Urinary bladder (tissue), 3 donors: ENCODE measurements at regions not wholly inside any gene's neighbourhood (a gene's known extent, or its start where the extent isn't known, plus 50 kb on each side); places are given as distances from the start of the nearest gene placed in this dataset.
"Not testable (repeated sequence)": the region's sequence is repeated elsewhere in the genome, so short reads cannot be mapped to it uniquely, and the experiment has no call there.

Experiments used
- DNase-seq: peaks from one replicate; pipeline ENCODE4 v3.0.0-alpha.2; 2015; ENCODE audit errors: extremely low spot score
- H3K27ac ChIP-seq: one replicate; pipeline ENCODE4 v1.5.1; 2013; ENCODE audit warnings: low read depth, mild to moderate bottlenecking, moderate library complexity
- H3K36me3 ChIP-seq: one replicate; pipeline ENCODE4 v1.6.1; 2013; ENCODE audit warnings: mild to moderate bottlenecking, moderate library complexity; ENCODE audit not compliant: insufficient read depth
- H3K4me1 ChIP-seq: one replicate; pipeline ENCODE4 v1.6.1; 2013; ENCODE audit warnings: mild to moderate bottlenecking, moderate library complexity; ENCODE audit not compliant: insufficient read depth
- H3K4me3 ChIP-seq: one replicate; pipeline ENCODE4 v1.5.1; 2013; ENCODE audit warnings: low read depth, low read length
- WGBS: extraction: QIAGEN DNeasy Blood & Tissue Kit; methylation state at CpG from one replicate; pipeline ENCODE4 v1.1.7; 2013; 5-methylcytosine and 5-hydroxymethylcytosine counted together
- donor health status: healthy with polysubstance abuse.
- donor health status: healthy.

- no peaks in the 10 kb centered on the region for H3K36me3 ChIP-seq
- no peak for DNase-seq
- peaks cover 1% of the 10 kb centered on the region for H3K4me1 ChIP-seq
- 74% methylated on average over 3 of the region's 3 CpGs for WGBS
- no peak overlapping the region for H3K4me3 ChIP-seq
- H3K27ac ChIP-seq: no peak overlapping the region
Observed at GRCh38 chr2:189231719-189232323, 52.3 kb upstream of the COL5A2 start.

GRCh38 chr2:189232759-189233406 lies 53.3 kb upstream of the COL5A2 start:
- Histone ChIP-seq H3K4me1 (peaks cover 1% of the 10 kb centered on the region), H3K27ac (no peak overlapping the region), H3K36me3 (no peaks in the 10 kb centered on the region), H3K4me3 (no peak overlapping the region)
- no peak for DNase-seq

GRCh38 chr2:189233527-189233926 lies 54.0 kb upstream of the COL5A2 start:
- WGBS: 93% methylated on average over 2 of the region's 2 CpGs
- Histone ChIP-seq H3K4me3 (no peak overlapping the region), H3K27ac (no peak overlapping the region), H3K36me3 (no peaks in the 10 kb centered on the region), H3K4me1 (peaks cover 1% of the 10 kb centered on the region)
- no peak for DNase-seq

- Histone ChIP-seq H3K36me3 (no peaks in the 10 kb centered on the region), H3K4me1 (peaks cover 1% of the 10 kb centered on the region), H3K27ac (no peak overlapping the region), H3K4me3 (no peak overlapping the region)
- no peak for DNase-seq
Observed at GRCh38 chr2:189234991-189235390, 55.4 kb upstream of the COL5A2 start.

GRCh38 chr2:189236066-189236465 lies 56.5 kb upstream of the COL5A2 start:
- WGBS: 95% methylated on average over 2 of the region's 2 CpGs
- no peak overlapping the region for H3K27ac ChIP-seq
- no peaks in the 10 kb centered on the region for H3K36me3 ChIP-seq
- DNase-seq: no peak
- no peak overlapping the region for H3K4me3 ChIP-seq
- H3K4me1 ChIP-seq: peaks cover 1% of the 10 kb centered on the region

- Histone ChIP-seq H3K4me1 (no peaks in the 10 kb centered on the region), H3K27ac (no peak overlapping the region), H3K36me3 (no peaks in the 10 kb centered on the region), H3K4me3 (no peak overlapping the region)
- DNase-seq: no peak
Observed at GRCh38 chr2:189238903-189239302, 59.3 kb upstream of the COL5A2 start.

GRCh38 chr2:189243843-189244242 lies 64.3 kb upstream of the COL5A2 start:
- not testable (repeated sequence) for H3K4me3 ChIP-seq, H3K27ac ChIP-seq, DNase-seq, H3K4me1 ChIP-seq, H3K36me3 ChIP-seq
- WGBS: 97% methylated on average over 1 of the region's 1 CpG

GRCh38 chr2:189247276-189247675 lies 67.7 kb upstream of the COL5A2 start:
- 98% methylated on average over 1 of the region's 1 CpG for WGBS
- Histone ChIP-seq H3K4me3 (no peak overlapping the region), H3K4me1 (no peaks in the 10 kb centered on the region), H3K27ac (no peak overlapping the region), H3K36me3 (no peaks in the 10 kb centered on the region)
- no peak for DNase-seq

GRCh38 chr2:189248141-189248540 lies 68.6 kb upstream of the COL5A2 start:
- no peaks in the 10 kb centered on the region for H3K4me1 ChIP-seq
- WGBS: 17% methylated on average over 1 of the region's 1 CpG
- no peak overlapping the region for H3K4me3 ChIP-seq
- DNase-seq: peak; percentile 25
- peak overlapping the region; percentile 23 for H3K27ac ChIP-seq
- H3K36me3 ChIP-seq: no peaks in the 10 kb centered on the region

- no peaks in the 10 kb centered on the region for H3K4me1 ChIP-seq
- H3K4me3 ChIP-seq: no peak overlapping the region
- H3K27ac ChIP-seq: no peak overlapping the region
- no peak for DNase-seq
- H3K36me3 ChIP-seq: no peaks in the 10 kb centered on the region
Observed at GRCh38 chr2:189249171-189249570, 69.6 kb upstream of the COL5A2 start.

GRCh38 chr2:189249901-189250300 lies 70.3 kb upstream of the COL5A2 start:
- Histone ChIP-seq H3K27ac (no peak overlapping the region), H3K36me3 (no peaks in the 10 kb centered on the region), H3K4me3 (no peak overlapping the region), H3K4me1 (no peaks in the 10 kb centered on the region)
- WGBS: 81% methylated on average over 5 of the region's 5 CpGs
- no peak for DNase-seq

- Histone ChIP-seq H3K4me3 (no peak overlapping the region), H3K4me1 (no peaks in the 10 kb centered on the region), H3K27ac (no peak overlapping the region), H3K36me3 (no peaks in the 10 kb centered on the region)
- 59% methylated on average over 6 of the region's 6 CpGs for whole genome bisulfite sequencing
- DNase-seq: no peak
Observed at GRCh38 chr2:189252991-189253675, 73.6 kb upstream of the COL5A2 start.

GRCh38 chr2:189253836-189254235 lies 74.3 kb upstream of the COL5A2 start:
- Histone ChIP-seq H3K4me1 (no peaks in the 10 kb centered on the region), H3K27ac (no peak overlapping the region), H3K4me3 (no peak overlapping the region), H3K36me3 (no peaks in the 10 kb centered on the region)
- no peak for DNase-seq

- H3K36me3 ChIP-seq: no peaks in the 10 kb centered on the region
- no peak for DNase-seq
- no peak overlapping the region for H3K4me3 ChIP-seq
- no peak overlapping the region for H3K27ac ChIP-seq
- WGBS: 40% methylated on average over 4 of the region's 4 CpGs
- no peaks in the 10 kb centered on the region for H3K4me1 ChIP-seq
Observed at GRCh38 chr2:189254268-189254883, 74.8 kb upstream of the COL5A2 start.
